OCI-M1 (cell line): ENCODE measurements at regions not wholly inside any gene's neighbourhood (a gene's known extent, or its start where the extent isn't known, plus 50 kb on each side); places are given as distances from the start of the nearest gene placed in this dataset.

ENCODE experiments used
- DNase-seq: peaks from one replicate; lab custom pipeline; 2025; lab: John Stamatoyannopoulos, UW

- DNase-seq, result no peak
These were observed 1289.6 kb downstream of the NSUN3 start for GRCh38 chr3:95352471-95352870.

- no peak for DNase-seq
These were observed 1291.6 kb downstream of the NSUN3 start for GRCh38 chr3:95354489-95354888.

DNA sequence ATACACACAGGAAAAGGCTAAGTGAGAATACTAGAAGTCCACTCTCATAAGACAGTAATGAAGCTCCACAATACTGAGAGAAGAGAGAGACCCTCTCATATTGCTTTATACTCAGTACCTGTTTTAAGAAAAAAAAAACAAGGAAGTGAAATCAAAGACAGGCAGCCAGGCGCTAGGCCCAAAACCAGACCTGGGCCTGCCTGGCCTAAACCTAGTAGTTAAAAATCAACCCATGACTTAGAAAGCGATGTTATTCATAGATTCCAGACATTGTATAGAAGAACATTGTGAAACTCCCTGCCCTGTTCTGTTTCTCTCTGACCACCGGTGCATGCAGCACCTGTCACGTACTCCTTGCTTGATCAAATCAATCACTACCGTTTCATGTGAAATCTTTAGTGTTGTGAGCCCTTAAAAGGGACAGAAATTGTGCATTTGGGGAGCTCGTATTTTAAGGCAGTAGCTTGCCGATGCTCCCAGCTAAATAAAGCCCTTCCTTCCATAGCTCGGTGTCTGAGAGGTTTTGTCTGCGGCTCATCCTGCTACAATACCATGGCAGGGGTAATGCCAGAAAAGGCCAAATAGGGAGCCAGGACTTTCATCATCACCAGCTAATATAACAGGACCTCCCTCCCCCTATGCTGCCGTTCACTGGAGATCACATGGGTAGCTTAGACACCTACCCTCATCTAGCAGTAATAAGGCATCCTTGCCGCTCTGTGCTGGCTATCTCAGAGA, 1294.1 kb downstream of the NSUN3 start:
- DNase-seq, result no peak

GRCh38 chr3:95387242-95388021, 1324.6 kb downstream of the NSUN3 start:
- DNase-seq, result no peak

- no peak for DNase-seq
These were observed 1327.0 kb downstream of the NSUN3 start for GRCh38 chr3:95389725-95390313.

- no peak for DNase-seq
These were observed 1331.4 kb downstream of the NSUN3 start for GRCh38 chr3:95394286-95394685.

DNA sequence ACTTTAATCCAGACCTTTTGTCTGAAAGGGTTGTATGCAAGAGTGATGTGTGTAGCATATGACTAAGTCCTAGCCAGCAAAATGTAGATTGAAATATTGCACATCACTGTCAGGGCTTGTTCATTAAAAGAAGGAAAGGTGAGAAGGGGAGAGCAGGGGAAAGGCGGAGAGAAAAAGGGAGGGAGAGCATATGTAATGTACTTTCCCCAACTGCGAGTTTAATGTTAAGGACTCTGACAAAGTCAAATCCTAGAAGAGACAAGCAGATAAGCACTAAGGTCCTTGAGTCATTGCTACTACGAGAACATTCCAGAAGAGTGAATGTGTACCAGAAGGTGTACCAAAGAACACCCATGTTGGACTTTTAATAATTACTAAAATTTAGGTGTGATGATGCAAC, 1336.7 kb downstream of the NSUN3 start:
- DNase-seq, result no peak

GRCh38 chr3:95401693-95402092, 1338.8 kb downstream of the NSUN3 start:
- DNase-seq, result no peak

GRCh38 chr3:95407709-95408463, 1345.0 kb downstream of the NSUN3 start:
- no peak for DNase-seq

GRCh38 chr3:95408464-95408862, 1345.6 kb downstream of the NSUN3 start:
- DNase-seq, result no peak

GRCh38 chr3:95418251-95418650, 1355.4 kb downstream of the NSUN3 start:
- DNase-seq, result no peak

DNA sequence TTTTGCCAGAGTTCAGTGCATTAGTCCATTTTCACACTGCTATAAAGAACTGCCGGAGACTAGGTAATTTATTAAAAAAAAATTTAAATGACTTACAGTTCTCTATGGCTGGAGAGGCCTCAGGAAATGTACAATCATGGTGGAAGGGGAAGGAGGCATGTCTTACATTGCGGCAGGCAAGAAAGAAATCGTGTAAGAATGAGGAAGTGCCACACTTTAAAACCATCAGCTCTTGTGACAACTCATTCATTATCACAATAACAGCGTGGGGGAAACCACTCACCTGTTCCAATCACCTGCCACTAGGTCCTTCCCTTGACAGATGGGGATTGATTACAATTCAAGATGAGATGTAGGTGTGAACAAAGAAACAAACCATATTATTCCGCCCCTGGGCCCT, 1361.4 kb downstream of the NSUN3 start:
- peak; percentile 6 for DNase-seq

- no peak for DNase-seq
These were observed 1371.6 kb downstream of the NSUN3 start for GRCh38 chr3:95434491-95434890.

DNA sequence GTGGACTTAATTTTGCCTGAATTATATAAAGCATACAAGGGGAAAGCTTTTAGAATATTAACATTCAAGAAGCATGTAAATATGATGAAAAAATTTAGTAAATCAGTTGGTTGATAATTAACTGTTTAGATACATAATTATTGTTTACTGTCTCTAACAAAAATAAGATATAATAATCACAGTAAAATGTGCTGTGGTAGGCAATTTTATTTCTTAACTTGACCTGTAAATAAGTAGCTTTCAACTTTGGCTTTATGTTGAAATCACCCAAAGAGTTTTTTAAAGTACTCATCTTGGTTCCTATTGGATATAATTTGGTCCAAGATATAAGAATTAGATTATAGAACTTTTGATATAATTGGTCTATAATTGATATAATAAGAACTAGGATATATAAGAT, 1374.5 kb downstream of the NSUN3 start:
- no peak for DNase-seq

DNA sequence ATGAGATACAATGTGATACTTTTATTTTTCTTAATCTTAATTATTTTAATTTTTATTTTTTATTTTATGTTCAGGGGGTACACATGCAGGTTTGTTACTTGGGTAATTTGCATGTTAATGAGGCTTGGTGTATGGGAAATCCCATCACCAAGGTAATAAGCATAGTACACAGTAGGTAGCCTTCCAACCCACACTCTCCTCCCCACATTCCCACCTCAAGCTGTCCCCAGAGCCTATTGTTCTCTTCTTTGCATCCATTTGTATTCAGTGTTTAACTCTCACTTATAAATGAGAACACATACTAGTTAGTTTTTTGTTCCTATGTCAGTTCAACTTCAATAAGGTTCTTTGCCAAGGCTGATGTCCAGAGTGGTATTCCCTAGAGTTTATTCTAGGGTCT, 1375.4 kb downstream of the NSUN3 start:
- no peak for DNase-seq

- no peak for DNase-seq
These were observed 1371.6 kb upstream of the EPHA6 start for GRCh38 chr3:95442766-95443165.

DNA sequence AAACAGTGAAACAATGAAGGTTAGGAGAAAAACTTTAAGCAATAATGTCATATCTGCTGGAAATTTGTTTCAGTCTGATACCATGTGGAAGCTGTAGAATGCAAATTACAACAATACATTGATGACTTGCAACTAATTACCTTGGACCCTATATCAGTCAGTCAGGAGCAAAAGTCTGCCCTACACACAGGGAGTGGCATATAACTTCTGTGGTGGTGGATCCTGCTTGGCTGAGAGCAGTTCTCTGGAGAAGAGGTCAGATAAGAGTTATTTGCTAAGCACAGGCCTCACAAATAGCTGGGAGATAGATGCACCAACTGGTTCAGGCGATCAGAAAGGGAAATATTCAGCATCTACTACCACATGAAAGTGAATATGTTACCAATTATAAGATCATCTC, 1364.6 kb upstream of the EPHA6 start:
- DNase-seq, result no peak

- DNase-seq, result no peak
These were observed 1361.2 kb upstream of the EPHA6 start for GRCh38 chr3:95453242-95453641.

DNA sequence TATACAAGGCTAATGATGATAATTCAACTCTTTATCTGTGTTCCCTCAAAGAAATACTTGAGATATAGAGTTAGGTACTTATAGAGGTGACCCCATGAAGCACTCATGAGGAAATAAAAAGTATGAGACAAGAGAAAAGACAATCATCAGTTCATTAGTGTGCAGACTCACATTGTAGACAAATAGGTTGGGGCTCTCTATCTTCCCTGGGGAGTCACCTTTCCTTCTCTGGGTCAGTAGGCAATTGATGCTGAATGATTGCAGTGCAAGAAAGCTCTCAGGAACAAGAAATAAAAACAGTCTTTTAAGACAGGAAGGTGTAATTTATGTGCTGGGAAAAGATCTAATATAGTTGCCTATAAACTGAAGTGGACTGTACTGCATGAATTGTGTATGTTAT, 1357.6 kb upstream of the EPHA6 start:
- no peak for DNase-seq

DNA sequence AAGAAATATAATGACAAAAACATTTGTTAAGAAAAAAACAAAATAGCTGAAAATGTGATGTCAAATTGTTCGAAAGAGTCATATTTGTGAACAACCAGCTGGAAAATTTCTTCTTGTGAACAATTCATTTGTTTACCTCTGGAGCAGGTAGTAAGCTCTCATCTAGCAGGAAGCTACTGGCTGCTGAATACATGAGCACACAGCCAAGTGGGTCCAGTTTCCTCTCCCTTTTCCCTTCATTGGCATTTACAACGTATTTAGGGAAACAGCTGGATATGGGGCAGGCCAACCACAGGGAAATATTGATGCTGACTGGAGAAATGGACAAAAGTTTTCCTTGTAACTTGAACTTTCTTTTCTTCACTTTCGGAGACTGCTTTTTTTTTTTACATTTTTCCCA, 1354.7 kb upstream of the EPHA6 start:
- DNase-seq, result no peak

GRCh38 chr3:95460274-95460673, 1354.1 kb upstream of the EPHA6 start:
- DNase-seq, result no peak

DNA sequence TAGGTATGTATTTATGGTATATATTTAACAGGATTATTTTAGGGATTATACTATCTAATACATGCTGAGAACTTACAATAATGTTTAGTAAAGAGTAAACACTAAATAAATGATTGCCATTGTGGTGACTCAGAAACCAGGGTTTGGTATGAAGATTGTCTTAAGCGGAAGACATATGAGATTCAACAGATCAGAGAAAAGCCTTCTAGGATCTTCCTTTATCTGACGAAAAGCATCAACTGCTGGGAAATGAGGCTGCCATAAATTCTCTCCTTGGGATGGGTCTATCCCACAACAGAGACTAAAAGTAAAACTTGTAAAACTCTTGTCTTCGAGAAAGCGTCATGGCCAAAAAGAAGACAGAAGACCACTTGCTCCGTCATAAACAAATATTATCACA, 1352.2 kb upstream of the EPHA6 start:
- no peak for DNase-seq

DNA sequence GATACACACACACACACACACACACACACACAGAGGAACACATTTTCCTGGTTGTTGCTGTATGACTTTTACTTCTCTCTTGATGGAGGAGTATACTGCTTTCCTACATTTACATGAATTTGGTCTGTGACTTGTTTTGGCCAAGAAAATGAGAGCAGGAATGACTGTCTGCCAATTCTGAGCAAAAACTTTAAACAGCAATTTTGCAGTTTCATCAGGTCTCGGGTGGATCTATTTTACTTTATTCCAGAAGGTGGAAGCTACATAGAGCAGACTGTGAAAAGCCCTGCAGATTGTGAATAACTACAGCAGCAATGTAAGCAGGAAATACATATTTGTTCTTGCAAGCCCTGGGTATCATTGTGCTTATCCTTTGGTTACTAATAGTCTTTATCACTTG, 1350.0 kb upstream of the EPHA6 start:
- no peak for DNase-seq
